CD4-positive, alpha-beta T cell treated with Interleukin-6 for 4 hours (primary cell): ENCODE measurements at regions not wholly inside any gene's neighbourhood (a gene's known extent, or its start where the extent isn't known, plus 50 kb on each side); places are given as distances from the start of the nearest gene placed in this dataset.

Experiments used
- DNase-seq: peaks from one replicate; pipeline ENCODE4 v3.0.0-alpha.2; 2020; ENCODE audit warnings: mixed read lengths

GRCh38 chr5:87853541-87853940, 415.1 kb downstream of the TMEM161B start:
- DNase-seq, result no peak

GRCh38 chr5:87851603-87852002, 417.0 kb downstream of the TMEM161B start:
- DNase-seq, result no peak

- DNase-seq, result no peak
Observed at GRCh38 chr5:87850843-87851242, 417.8 kb downstream of the TMEM161B start.

GRCh38 chr5:87845734-87846133, 422.9 kb downstream of the TMEM161B start:
- DNase-seq, result no peak

GRCh38 chr5:87844866-87845265, 423.8 kb downstream of the TMEM161B start:
- no peak for DNase-seq

GRCh38 chr5:87844449-87844848, 424.2 kb downstream of the TMEM161B start:
- no peak for DNase-seq

GRCh38 chr5:87836696-87837095, 424.0 kb upstream of the CCNH start:
- DNase-seq, result no peak

- DNase-seq, result no peak
Observed at GRCh38 chr5:87831499-87831898, 418.8 kb upstream of the CCNH start.

- no peak for DNase-seq
Observed at GRCh38 chr5:87829217-87829551, 416.5 kb upstream of the CCNH start.

- DNase-seq, result no peak
Observed at GRCh38 chr5:87828545-87829216, 416.0 kb upstream of the CCNH start.

- DNase-seq, result no peak
Observed at GRCh38 chr5:87827539-87827938, 414.8 kb upstream of the CCNH start.

- no peak for DNase-seq
Observed at GRCh38 chr5:87826507-87826906, 413.8 kb upstream of the CCNH start.

GRCh38 chr5:87825583-87825982, 412.9 kb upstream of the CCNH start:
- DNase-seq, result no peak

- DNase-seq, result no peak
Observed at GRCh38 chr5:87807783-87808182, 395.1 kb upstream of the CCNH start.

- no peak for DNase-seq
Observed at GRCh38 chr5:87803352-87803751, 390.6 kb upstream of the CCNH start.

- DNase-seq, result no peak
Observed at GRCh38 chr5:87791869-87792268, 379.1 kb upstream of the CCNH start.

- DNase-seq, result no peak
Observed at GRCh38 chr5:87788416-87788815, 375.7 kb upstream of the CCNH start.

GRCh38 chr5:87787625-87788256, 375.0 kb upstream of the CCNH start:
- DNase-seq, result no peak

- no peak for DNase-seq
Observed at GRCh38 chr5:87787086-87787485, 374.4 kb upstream of the CCNH start.

- no peak for DNase-seq
Observed at GRCh38 chr5:87786471-87786870, 373.7 kb upstream of the CCNH start.

GRCh38 chr5:87785554-87786335, 373.0 kb upstream of the CCNH start:
- no peak for DNase-seq

GRCh38 chr5:87784879-87785495, 372.3 kb upstream of the CCNH start:
- DNase-seq, result no peak

- DNase-seq, result no peak
Observed at GRCh38 chr5:87784311-87784710, 371.6 kb upstream of the CCNH start.

- no peak for DNase-seq
Observed at GRCh38 chr5:87782916-87783315, 370.2 kb upstream of the CCNH start.
